ENCODE measurements at regions not wholly inside any gene's neighbourhood (a gene's known extent, or its start where the extent isn't known, plus 50 kb on each side); places are given as distances from the start of the nearest gene placed in this dataset.
"Not testable (repeated sequence)": the region's sequence is repeated elsewhere in the genome, so short reads cannot be mapped to it uniquely, and the experiment has no call there.

- DNase-seq (ENCODE audit: low read depth in 1 of 2, low spot score in 1 of 2), result no peak
Measured at GRCh38 chr5:8839361-8840055, 706.4 kb downstream of the SEMA5A start.

GRCh38 chr5:8840237-8840636 lies 705.6 kb downstream of the SEMA5A start:
- DNase-seq (ENCODE audit: low read depth in 1 of 2, low spot score in 1 of 2), result no peak

GRCh38 chr5:8840746-8841145 lies 705.1 kb downstream of the SEMA5A start:
- not testable (repeated sequence) for DNase-seq (ENCODE audit: low read depth in 1 of 2, low spot score in 1 of 2)

GRCh38 chr5:8842971-8843551 lies 702.8 kb downstream of the SEMA5A start:
- no peak for DNase-seq (ENCODE audit: low read depth in 1 of 2, low spot score in 1 of 2)

- DNase-seq (ENCODE audit: low read depth in 1 of 2, low spot score in 1 of 2), result no peak
Measured at GRCh38 chr5:8843771-8844170, 702.1 kb downstream of the SEMA5A start.

GRCh38 chr5:8844206-8844605 lies 701.7 kb downstream of the SEMA5A start:
- DNase-seq (ENCODE audit: low read depth in 1 of 2, low spot score in 1 of 2), result no peak

GRCh38 chr5:8844847-8845246 lies 701.0 kb downstream of the SEMA5A start:
- no peak for DNase-seq (ENCODE audit: low read depth in 1 of 2, low spot score in 1 of 2)

- no peak for DNase-seq (ENCODE audit: low read depth in 1 of 2, low spot score in 1 of 2)
Measured at GRCh38 chr5:8845296-8845695, 700.6 kb downstream of the SEMA5A start.

- no peak for DNase-seq (ENCODE audit: low read depth in 1 of 2, low spot score in 1 of 2)
Measured at GRCh38 chr5:8848366-8848765, 697.5 kb downstream of the SEMA5A start.

GRCh38 chr5:8848997-8849594 lies 696.8 kb downstream of the SEMA5A start:
- no peak for DNase-seq (ENCODE audit: low read depth in 1 of 2, low spot score in 1 of 2)

GRCh38 chr5:8851101-8851500 lies 694.8 kb downstream of the SEMA5A start:
- DNase-seq (ENCODE audit: low read depth in 1 of 2, low spot score in 1 of 2), result no peak

- no peak for DNase-seq (ENCODE audit: low read depth in 1 of 2, low spot score in 1 of 2)
Measured at GRCh38 chr5:8857051-8857450, 688.8 kb downstream of the SEMA5A start.

- DNase-seq (ENCODE audit: low read depth in 1 of 2, low spot score in 1 of 2), result no peak
Measured at GRCh38 chr5:8861764-8862163, 684.1 kb downstream of the SEMA5A start.

- DNase-seq (ENCODE audit: low read depth in 1 of 2, low spot score in 1 of 2), result no peak
Measured at GRCh38 chr5:8864053-8864452, 681.8 kb downstream of the SEMA5A start.

GRCh38 chr5:8865266-8865665 lies 680.6 kb downstream of the SEMA5A start:
- no peak for DNase-seq (ENCODE audit: low read depth in 1 of 2, low spot score in 1 of 2)

- DNase-seq (ENCODE audit: low read depth in 1 of 2, low spot score in 1 of 2), result no peak
Measured at GRCh38 chr5:8865686-8866374, 680.0 kb downstream of the SEMA5A start.

GRCh38 chr5:8868283-8868682 lies 677.6 kb downstream of the SEMA5A start:
- DNase-seq (ENCODE audit: low read depth in 1 of 2, low spot score in 1 of 2), result no peak

GRCh38 chr5:8869932-8870331 lies 675.9 kb downstream of the SEMA5A start:
- DNase-seq (ENCODE audit: low read depth in 1 of 2, low spot score in 1 of 2), result no peak

GRCh38 chr5:8870349-8870958 lies 675.4 kb downstream of the SEMA5A start:
- no peak for DNase-seq (ENCODE audit: low read depth in 1 of 2, low spot score in 1 of 2)

- no peak for DNase-seq (ENCODE audit: low read depth in 1 of 2, low spot score in 1 of 2)
Measured at GRCh38 chr5:8870959-8871355, 674.9 kb downstream of the SEMA5A start.

GRCh38 chr5:8871446-8871845 lies 674.4 kb downstream of the SEMA5A start:
- no peak for DNase-seq (ENCODE audit: low read depth in 1 of 2, low spot score in 1 of 2)

GRCh38 chr5:8875722-8876121 lies 670.2 kb downstream of the SEMA5A start:
- no peak for DNase-seq (ENCODE audit: low read depth in 1 of 2, low spot score in 1 of 2)
